H1 (cell line): ENCODE measurements at regions not wholly inside any gene's neighbourhood (a gene's known extent, or its start where the extent isn't known, plus 50 kb on each side); places are given as distances from the start of the nearest gene placed in this dataset.

Experiments used
- CTCF ChIA-PET: fragments of 300-600 bp; sonication (Branson Sonifier 250); formaldehyde crosslinking; loops from one replicate; lab custom pipeline; 2021; ENCODE audit not compliant: partially characterized antibody; lab: Charles Lee
- POLR2A ChIA-PET: fragments of 300-600 bp; sonication (Branson Sonifier 250); formaldehyde crosslinking; loops from one replicate; lab custom pipeline; 2021; ENCODE audit warnings: inconsistent platforms; ENCODE audit not compliant: partially characterized antibody; lab: Charles Lee
- DNase-seq, 2 experiments: peaks; one replicate each; pipeline versions ENCODE4 v3.0.0 to v3.0.0-alpha.2; 2010 to 2022; ENCODE audit warnings: low spot score in 2 of 2, low read depth in 1 of 2, mixed read lengths in 1 of 2
- FAIRE-seq: peaks from 2 replicates; lab custom pipeline; 2011; peaks lifted over from hg19 to GRCh38; lab: Jason Lieb, UNC
- H2AFZ ChIP-seq: 2 replicates; pipeline ENCODE4 v1.8.1; 2012; ENCODE audit warnings: low read length, inconsistent platforms
- H2AK5ac ChIP-seq: 2 replicates; pipeline ENCODE4 v1.6.1; 2013; ENCODE audit warnings: low read depth, low read length
- H2BK120ac ChIP-seq: replicated peaks from 2 replicates; pipeline ENCODE3; 2013; ENCODE audit warnings: low read depth, low read length, inconsistent platforms
- H2BK12ac ChIP-seq: 2 replicates; pipeline ENCODE4 v1.6.1; 2013; ENCODE audit warnings: low read depth, low read length
- H2BK15ac ChIP-seq: 2 replicates; pipeline ENCODE4 v1.6.1; 2013; ENCODE audit warnings: low read length
- H2BK20ac ChIP-seq: 2 replicates; pipeline ENCODE4 v1.6.1; 2013; ENCODE audit warnings: low read length
- H2BK5ac ChIP-seq: 2 replicates; pipeline ENCODE4 v1.6.1; 2013; ENCODE audit warnings: low read depth, low read length
- H3K14ac ChIP-seq: 2 replicates; pipeline ENCODE4 v1.6.1; 2013; ENCODE audit warnings: inconsistent platforms; ENCODE audit not compliant: insufficient read length
- H3K18ac ChIP-seq: 2 replicates; pipeline ENCODE4 v1.6.1; 2013; ENCODE audit warnings: low read length; ENCODE audit errors: extremely low read depth
- H3K23ac ChIP-seq: 2 replicates; pipeline ENCODE4 v1.6.1; 2013; ENCODE audit warnings: inconsistent platforms; ENCODE audit not compliant: insufficient read length
- H3K23me2 ChIP-seq: 2 replicates; pipeline ENCODE4 v1.6.1; 2013; ENCODE audit warnings: low read depth, low read length
- H3K27ac ChIP-seq: 2 replicates; pipeline ENCODE4 v1.6.1; 2011; ENCODE audit warnings: low read depth, low read length, inconsistent platforms
- H3K27me3 ChIP-seq, 4 experiments: replicated peaks in 1 of 4; 1 replicate in 1 of 4; 2 replicates in 3 of 4; pipeline versions ENCODE4 v1.6.1 to v1.8.1; 2011 to 2013; ENCODE audit warnings: low read length in 3 of 4, mild to moderate bottlenecking in 3 of 4, inconsistent platforms in 2 of 4, mixed read lengths in 2 of 4, moderate library complexity in 1 of 4; ENCODE audit not compliant: control insufficient read depth in 3 of 4, insufficient read depth in 3 of 4; ENCODE audit errors: extremely low read depth in 1 of 4
- H3K36me3 ChIP-seq, 4 experiments: 2 replicates each; pipeline versions ENCODE4 v1.6.1 to v1.8.1; 2011 to 2013; ENCODE audit warnings: mild to moderate bottlenecking in 4 of 4, low read length in 3 of 4, moderate library complexity in 2 of 4, control low read depth in 1 of 4, inconsistent platforms in 1 of 4; ENCODE audit not compliant: insufficient read depth in 4 of 4, control insufficient read depth in 2 of 4
- H3K4ac ChIP-seq: replicated peaks from 2 replicates; pipeline ENCODE3; 2013; ENCODE audit warnings: low read length, low read depth, mixed read lengths, inconsistent platforms; ENCODE audit not compliant: insufficient read length
- H3K4me1 ChIP-seq, 4 experiments: replicated peaks in 1 of 4; 1 replicate in 1 of 4; 2 replicates in 3 of 4; pipeline versions ENCODE4 v1.6.1 to v1.8.1; 2011 to 2013; ENCODE audit warnings: low read length in 3 of 4, inconsistent platforms in 2 of 4, mixed read lengths in 1 of 4; ENCODE audit not compliant: insufficient read depth in 4 of 4, control insufficient read depth in 3 of 4
- H3K4me2 ChIP-seq, 2 experiments: 2 replicates each; pipeline versions ENCODE4 v1.6.1 to v1.8.1; 2011 to 2013; ENCODE audit warnings: low read depth in 2 of 2, low read length in 2 of 2, control low read depth in 1 of 2, inconsistent platforms in 1 of 2, mild to moderate bottlenecking in 1 of 2; ENCODE audit not compliant: insufficient read depth in 1 of 2
- H3K4me3 ChIP-seq, 4 experiments: fragments of 200-600, 300-600 bp in 1 of 4; sonication (generic), shearing (Covaris generic), sonication (Bioruptor Twin) in 1 of 4; 2 replicates each; pipeline versions ENCODE4 v1.5.1 to v1.8.1; 2011 to 2016; ENCODE audit warnings: low read length in 4 of 4, low read depth in 3 of 4, control low read depth in 2 of 4, inconsistent platforms in 2 of 4, mild to moderate bottlenecking in 2 of 4, mixed read lengths in 1 of 4, moderate library complexity in 1 of 4; ENCODE audit not compliant: insufficient read depth in 2 of 4; ENCODE audit errors: extremely low read depth in 1 of 4
- H3K56ac ChIP-seq: replicated peaks from 2 replicates; pipeline ENCODE3; 2013; ENCODE audit warnings: low read depth, mild to moderate bottlenecking, mixed read lengths, low read length, inconsistent platforms; ENCODE audit not compliant: insufficient read length
- H3K79me1 ChIP-seq: 2 replicates; pipeline ENCODE4 v1.6.1; 2013; ENCODE audit warnings: low read depth, low read length, control low read depth
- H3K79me2 ChIP-seq, 2 experiments: 2 replicates each; pipeline versions ENCODE4 v1.6.1 to v1.8.1; 2012 to 2013; ENCODE audit warnings: low read length in 2 of 2, mild to moderate bottlenecking in 2 of 2, inconsistent platforms in 1 of 2; ENCODE audit not compliant: insufficient read depth in 2 of 2, control insufficient read depth in 1 of 2
- H3K9ac ChIP-seq, 4 experiments: replicated peaks in 1 of 4; 1 replicate in 1 of 4; 2 replicates in 3 of 4; pipeline versions ENCODE4 v1.6.1 to v1.8.1; 2011 to 2013; ENCODE audit warnings: low read depth in 3 of 4, low read length in 3 of 4, control low read depth in 2 of 4, mild to moderate bottlenecking in 2 of 4, moderate library complexity in 2 of 4, inconsistent platforms in 1 of 4; ENCODE audit errors: extremely low read depth in 1 of 4
- H3K9me3 ChIP-seq, 2 experiments: 2 replicates each; pipeline versions ENCODE4 v1.6.1 to v1.8.1; 2012 to 2013; ENCODE audit warnings: mild to moderate bottlenecking in 2 of 2, moderate library complexity in 2 of 2, control low read depth in 1 of 2, inconsistent platforms in 1 of 2, low read depth in 1 of 2, low read length in 1 of 2, mixed read lengths in 1 of 2; ENCODE audit not compliant: insufficient read depth in 2 of 2
- H4K20me1 ChIP-seq, 2 experiments: replicated peaks in 1 of 2; 2 replicates each; pipeline versions ENCODE3 to v1.8.1; 2011 to 2013; ENCODE audit warnings: inconsistent platforms in 2 of 2, low read length in 2 of 2, mild to moderate bottlenecking in 1 of 2; ENCODE audit not compliant: insufficient read depth in 2 of 2, control insufficient read depth in 1 of 2
- H4K5ac ChIP-seq: 2 replicates; pipeline ENCODE4 v1.6.1; 2013; ENCODE audit warnings: low read length, low read depth, mixed read lengths, inconsistent platforms; ENCODE audit not compliant: insufficient read length
- H4K8ac ChIP-seq: 2 replicates; pipeline ENCODE4 v1.8.0; 2013; ENCODE audit warnings: mild to moderate bottlenecking, moderate library complexity, low read length, inconsistent platforms; ENCODE audit not compliant: insufficient read depth; ENCODE audit errors: extremely low read depth
- H4K91ac ChIP-seq: replicated peaks from 2 replicates; pipeline ENCODE3; 2013; ENCODE audit warnings: low read length, mixed read lengths, inconsistent platforms; ENCODE audit not compliant: insufficient read length
- GTF2F1 ChIP-seq: IDR thresholded peaks from 2 replicates; pipeline ENCODE4 v1.6.1; 2012; ENCODE audit warnings: low read depth, low read length, improper control_type of control experiment, borderline replicate concordance
- WGBS, 2 experiments: shearing (Covaris generic) in 1 of 2; methylation state at CpG; one replicate each; pipeline versions ENCODE4 v1.1.6 to v1.1.7; 2013 to 2015; ENCODE audit warnings: low lambda C conversion rate in 2 of 2, mixed read lengths in 2 of 2, inconsistent platforms in 1 of 2, low coverage in 1 of 2, missing lambda C conversion rate in 1 of 2; ENCODE audit not compliant: insufficient replicate concordance in 2 of 2, insufficient coverage in 1 of 2, insufficient read length in 1 of 2; ENCODE audit errors: extremely low coverage in 1 of 2, missing lambda C conversion rate in 1 of 2; 5-methylcytosine and 5-hydroxymethylcytosine counted together

- H4K5ac ChIP-seq = no peak overlapping the region
- no peak overlapping the region for H2BK15ac ChIP-seq
- H3K79me2 ChIP-seq = no peaks in the 10 kb centered on the region
- no peak overlapping the region for H3K4ac ChIP-seq
- no peak overlapping the region for H3K56ac ChIP-seq
- H2AK5ac ChIP-seq = no peak overlapping the region
- H2AFZ ChIP-seq = no peak overlapping the region
- H4K91ac ChIP-seq = no peak overlapping the region
- ChIA-PET POLR2A (no interaction called here), CTCF (no interaction called here)
- no peaks in the 10 kb centered on the region for H4K20me1 ChIP-seq
- H3K79me1 ChIP-seq = no peaks in the 10 kb centered on the region
- H2BK120ac ChIP-seq = no peak overlapping the region
- FAIRE-seq (no peak), DNase-seq (no peak)
- no peaks in the 10 kb centered on the region for H3K4me1 ChIP-seq
- no peak overlapping the region for H3K27ac ChIP-seq
- no peak overlapping the region for H3K4me2 ChIP-seq
- no peak overlapping the region for H2BK20ac ChIP-seq
- H3K27me3 ChIP-seq = peaks cover 0 to 2% (median 0%) of the 10 kb centered on the region in 4 experiments; a peak in 1 of 7 replicates
- WGBS, 2 experiments = 96% methylated on average over 1 of the region's 1 CpG; no CpG with 5 or more reads in 1 of the 2 experiments
- no peak for TF ChIP-seq GTF2F1
- no peaks in the 10 kb centered on the region for H3K23me2 ChIP-seq
- no peaks in the 10 kb centered on the region for H3K36me3 ChIP-seq
- no peak overlapping the region for H3K23ac ChIP-seq
- no peak overlapping the region for H3K18ac ChIP-seq
- no peak overlapping the region for H2BK12ac ChIP-seq
- H2BK5ac ChIP-seq = no peak overlapping the region
- no peak overlapping the region for H3K4me3 ChIP-seq
- no peak overlapping the region for H3K9ac ChIP-seq
- no peak overlapping the region for H3K14ac ChIP-seq
- H4K8ac ChIP-seq = no peak overlapping the region
- H3K9me3 ChIP-seq = no peaks in the 10 kb centered on the region
These were observed 206.7 kb upstream of the PTPRZ1 start for GRCh38 chr7:121666306-121666705.
